ENCODE measurements at regions not wholly inside any gene's neighbourhood (a gene's known extent, or its start where the extent isn't known, plus 50 kb on each side); places are given as distances from the start of the nearest gene placed in this dataset.

GRCh38 chr16:11439790-11440656 lies 94.8 kb downstream of the RMI2 start:
- TF ChIP-seq, protein P1, sequence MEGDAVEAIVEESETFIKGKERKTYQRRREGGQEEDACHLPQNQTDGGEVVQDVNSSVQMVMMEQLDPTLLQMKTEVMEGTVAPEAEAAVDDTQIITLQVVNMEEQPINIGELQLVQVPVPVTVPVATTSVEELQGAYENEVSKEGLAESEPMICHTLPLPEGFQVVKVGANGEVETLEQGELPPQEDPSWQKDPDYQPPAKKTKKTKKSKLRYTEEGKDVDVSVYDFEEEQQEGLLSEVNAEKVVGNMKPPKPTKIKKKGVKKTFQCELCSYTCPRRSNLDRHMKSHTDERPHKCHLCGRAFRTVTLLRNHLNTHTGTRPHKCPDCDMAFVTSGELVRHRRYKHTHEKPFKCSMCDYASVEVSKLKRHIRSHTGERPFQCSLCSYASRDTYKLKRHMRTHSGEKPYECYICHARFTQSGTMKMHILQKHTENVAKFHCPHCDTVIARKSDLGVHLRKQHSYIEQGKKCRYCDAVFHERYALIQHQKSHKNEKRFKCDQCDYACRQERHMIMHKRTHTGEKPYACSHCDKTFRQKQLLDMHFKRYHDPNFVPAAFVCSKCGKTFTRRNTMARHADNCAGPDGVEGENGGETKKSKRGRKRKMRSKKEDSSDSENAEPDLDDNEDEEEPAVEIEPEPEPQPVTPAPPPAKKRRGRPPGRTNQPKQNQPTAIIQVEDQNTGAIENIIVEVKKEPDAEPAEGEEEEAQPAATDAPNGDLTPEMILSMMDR (conservative IDR thresholded peaks at IDR 0.05 in 1 of 2, IDR thresholded peaks at IDR 0.05 in 1 of 2; ENCODE audit: extremely low read depth in 1 of 2, insufficient read depth in 1 of 2, low read depth in 1 of 2, low read length in 2 of 2) = no peak
- no peak for TF ChIP-seq EZH2 (IDR thresholded peaks at IDR 0.05; ENCODE audit: borderline replicate concordance, low read length)

All from mammary epithelial cell (primary cell).